ENCODE measurements at regions not wholly inside any gene's neighbourhood (a gene's known extent, or its start where the extent isn't known, plus 50 kb on each side); places are given as distances from the start of the nearest gene placed in this dataset.

- no peak for DNase-seq
These were observed 196.4 kb upstream of the TSHZ2 start for GRCh38 chr20:52775786-52776185.

- DNase-seq = no peak
These were observed 203.5 kb upstream of the TSHZ2 start for GRCh38 chr20:52768694-52769093.

GRCh38 chr20:52766645-52767435, 205.3 kb upstream of the TSHZ2 start:
- no peak for DNase-seq

- no peak for DNase-seq
These were observed 208.8 kb upstream of the TSHZ2 start for GRCh38 chr20:52763321-52763853.

- DNase-seq = no peak
These were observed 210.3 kb upstream of the TSHZ2 start for GRCh38 chr20:52761867-52762266.

- no peak for DNase-seq
These were observed 211.4 kb upstream of the TSHZ2 start for GRCh38 chr20:52760791-52761190.

- no peak for DNase-seq
These were observed 214.7 kb upstream of the TSHZ2 start for GRCh38 chr20:52757411-52757810.

GRCh38 chr20:52755744-52756143, 216.4 kb upstream of the TSHZ2 start:
- DNase-seq = no peak

- DNase-seq = no peak
These were observed 217.8 kb upstream of the TSHZ2 start for GRCh38 chr20:52754366-52754765.

- DNase-seq = no peak
These were observed 220.1 kb upstream of the TSHZ2 start for GRCh38 chr20:52752023-52752422.

- peak; percentile 23 for DNase-seq
These were observed 220.6 kb upstream of the TSHZ2 start for GRCh38 chr20:52751571-52751970.

- no peak for DNase-seq
These were observed 222.2 kb upstream of the TSHZ2 start for GRCh38 chr20:52749938-52750337.

GRCh38 chr20:52748990-52749389, 223.2 kb upstream of the TSHZ2 start:
- no peak for DNase-seq

- peak; percentile 91 for DNase-seq
These were observed 223.7 kb upstream of the TSHZ2 start for GRCh38 chr20:52748285-52748932.

- peak; percentile 60 for DNase-seq
These were observed 224.3 kb upstream of the TSHZ2 start for GRCh38 chr20:52747845-52748284.

- peak; percentile 26 for DNase-seq
These were observed 225.4 kb upstream of the TSHZ2 start for GRCh38 chr20:52746770-52747169.

- DNase-seq = no peak
These were observed 226.0 kb upstream of the TSHZ2 start for GRCh38 chr20:52746190-52746589.

- DNase-seq = no peak
These were observed 227.7 kb upstream of the TSHZ2 start for GRCh38 chr20:52744441-52744840.

- no peak for DNase-seq
These were observed 234.1 kb upstream of the TSHZ2 start for GRCh38 chr20:52738081-52738480.

- DNase-seq = no peak
These were observed 235.7 kb upstream of the TSHZ2 start for GRCh38 chr20:52736507-52736906.

GRCh38 chr20:52731093-52731492, 241.1 kb upstream of the TSHZ2 start:
- no peak for DNase-seq

GRCh38 chr20:52727740-52728456, 244.3 kb upstream of the TSHZ2 start:
- DNase-seq = no peak

- no peak for DNase-seq
These were observed 247.6 kb upstream of the TSHZ2 start for GRCh38 chr20:52724541-52724940.

Data from skin of body (tissue), 1 donor.